ENCODE measurements at regions not wholly inside any gene's neighbourhood (a gene's known extent, or its start where the extent isn't known, plus 50 kb on each side); places are given as distances from the start of the nearest gene placed in this dataset.
A peak's percentile ranks its signal among the peaks of the same experiment; 100 is the strongest.

- peak; percentile 94 for DNase-seq
These were observed 95.5 kb downstream of the FAM204A start for GRCh38 chr10:118246332-118247295.

GRCh38 chr10:118243907-118244306, 98.2 kb downstream of the FAM204A start:
- peak; percentile 83 for DNase-seq

- peak; percentile 92 for DNase-seq
These were observed 100.6 kb downstream of the FAM204A start for GRCh38 chr10:118241229-118242137.

GRCh38 chr10:118239236-118239630, 102.9 kb downstream of the FAM204A start:
- DNase-seq: peak; percentile 56

GRCh38 chr10:118238573-118239235, 103.4 kb downstream of the FAM204A start:
- peak; percentile 56 for DNase-seq

GRCh38 chr10:118237930-118238329, 104.2 kb downstream of the FAM204A start:
- DNase-seq: no peak

- no peak for DNase-seq
These were observed 107.4 kb downstream of the FAM204A start for GRCh38 chr10:118234683-118235082.

- no peak for DNase-seq
These were observed 121.7 kb downstream of the FAM204A start for GRCh38 chr10:118220346-118220850.

- DNase-seq: no peak
These were observed 123.6 kb downstream of the FAM204A start for GRCh38 chr10:118218562-118218961.

- no peak for DNase-seq
These were observed 125.5 kb downstream of the FAM204A start for GRCh38 chr10:118216571-118217170.

- DNase-seq: no peak
These were observed 126.1 kb downstream of the FAM204A start for GRCh38 chr10:118216020-118216419.

GRCh38 chr10:118214776-118215175, 127.3 kb downstream of the FAM204A start:
- DNase-seq: no peak

- no peak for DNase-seq
These were observed 128.7 kb downstream of the FAM204A start for GRCh38 chr10:118213436-118213835.

- DNase-seq: no peak
These were observed 131.8 kb downstream of the FAM204A start for GRCh38 chr10:118210276-118210675.

- DNase-seq: no peak
These were observed 132.9 kb downstream of the FAM204A start for GRCh38 chr10:118209215-118209614.

GRCh38 chr10:118207470-118208007, 134.6 kb downstream of the FAM204A start:
- DNase-seq: peak; percentile 57

- DNase-seq: peak; percentile 62
These were observed 137.7 kb downstream of the FAM204A start for GRCh38 chr10:118204292-118204943.

- peak; percentile 18 for DNase-seq
These were observed 138.7 kb downstream of the FAM204A start for GRCh38 chr10:118203461-118203860.

GRCh38 chr10:118195729-118196128, 146.4 kb downstream of the FAM204A start:
- DNase-seq: no peak

- DNase-seq: no peak
These were observed 146.9 kb upstream of the RAB11FIP2 start for GRCh38 chr10:118193642-118194041.

GRCh38 chr10:118181021-118181420, 134.3 kb upstream of the RAB11FIP2 start:
- no peak for DNase-seq
